Activated T-cell treated with anti-CD3 and anti-CD28 coated beads for 24 hours (primary cell): ENCODE measurements at regions not wholly inside any gene's neighbourhood (a gene's known extent, or its start where the extent isn't known, plus 50 kb on each side); places are given as distances from the start of the nearest gene placed in this dataset.

ENCODE experiments used
- DNase-seq: peaks from one replicate; pipeline ENCODE4 v3.0.0-alpha.2; 2020; ENCODE audit warnings: low read depth

DNA sequence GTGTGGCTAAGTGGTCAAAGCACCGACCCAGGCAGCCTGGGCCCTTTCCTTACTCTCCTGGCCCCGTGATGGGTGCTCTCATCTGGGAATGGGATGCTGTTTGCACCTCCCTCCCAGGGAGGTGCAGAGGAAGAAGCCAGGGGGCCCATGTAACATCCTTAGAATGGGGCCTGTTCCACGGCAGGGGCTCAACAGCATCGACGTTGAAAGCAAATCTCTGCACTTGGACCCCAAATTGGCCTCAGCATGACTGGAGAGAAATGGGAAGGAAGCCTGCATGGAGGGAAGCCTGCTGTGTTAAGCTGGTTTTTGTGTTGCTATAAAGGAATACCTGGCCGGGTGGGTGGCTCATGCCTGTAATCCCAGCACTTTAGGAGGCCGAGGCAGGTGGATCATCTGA is 1288.4 kb downstream of the TBC1D22A start:
- DNase-seq, result no peak

GRCh38 chr22:48049116-48049515 is 1286.7 kb downstream of the TBC1D22A start:
- DNase-seq, result no peak

DNA sequence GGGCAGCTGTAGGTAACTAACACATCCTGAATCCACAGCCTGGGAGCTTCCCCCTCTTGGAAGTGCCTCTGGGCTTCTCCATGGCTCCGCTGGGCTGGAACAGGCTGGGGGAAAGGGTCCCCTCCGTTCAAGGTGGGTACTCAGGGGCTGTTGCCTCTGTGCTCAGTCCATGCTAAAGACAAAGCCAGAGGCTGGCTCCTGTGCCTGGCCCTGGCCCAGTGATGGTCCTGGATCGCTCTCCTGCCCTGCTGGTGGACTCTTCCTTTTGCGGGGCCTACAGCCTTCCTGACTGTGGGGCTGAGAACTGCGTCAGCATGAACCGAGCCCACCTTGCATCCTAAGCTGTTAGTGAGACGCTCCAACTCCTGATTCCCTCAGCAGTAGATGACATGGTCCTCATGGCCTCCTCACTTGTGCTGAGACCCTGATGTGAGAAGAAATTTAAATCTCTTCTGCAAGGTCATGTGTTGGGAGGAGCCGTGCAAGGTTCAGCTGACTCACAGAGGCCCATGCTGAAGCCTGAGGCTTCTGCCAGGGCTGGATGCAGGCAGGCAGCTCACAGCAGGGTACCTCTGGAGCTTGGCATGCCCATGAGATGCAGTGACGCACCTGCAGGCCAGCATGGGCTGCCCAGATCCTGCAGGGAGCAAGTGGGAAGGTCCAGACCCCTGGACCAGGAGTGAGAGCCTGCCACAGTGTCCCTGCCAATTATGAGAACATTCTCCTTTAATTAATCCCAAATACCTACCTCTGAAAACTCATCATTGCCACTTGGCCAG is 1285.5 kb downstream of the TBC1D22A start:
- DNase-seq, result no peak

DNA sequence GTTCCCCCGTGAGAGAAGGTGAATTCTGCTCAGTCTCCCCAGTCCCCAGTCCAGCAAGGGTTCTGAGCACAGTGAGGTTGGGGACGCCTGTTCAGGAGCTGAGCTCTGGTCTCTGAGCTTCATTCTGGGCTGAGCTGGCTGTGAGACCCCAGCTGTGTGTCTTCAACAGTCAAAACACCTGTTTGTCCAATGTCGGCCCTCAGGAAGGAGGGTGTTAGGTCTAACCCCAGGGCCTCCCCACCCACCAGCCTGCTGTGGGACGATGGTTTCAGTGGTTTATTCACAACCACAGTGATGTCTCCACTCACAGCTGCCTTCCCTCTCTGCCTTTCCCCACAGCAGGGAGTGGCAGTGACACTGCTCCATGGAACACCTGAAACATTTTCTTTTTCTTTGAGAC is 1282.9 kb downstream of the TBC1D22A start:
- DNase-seq, result no peak

DNA sequence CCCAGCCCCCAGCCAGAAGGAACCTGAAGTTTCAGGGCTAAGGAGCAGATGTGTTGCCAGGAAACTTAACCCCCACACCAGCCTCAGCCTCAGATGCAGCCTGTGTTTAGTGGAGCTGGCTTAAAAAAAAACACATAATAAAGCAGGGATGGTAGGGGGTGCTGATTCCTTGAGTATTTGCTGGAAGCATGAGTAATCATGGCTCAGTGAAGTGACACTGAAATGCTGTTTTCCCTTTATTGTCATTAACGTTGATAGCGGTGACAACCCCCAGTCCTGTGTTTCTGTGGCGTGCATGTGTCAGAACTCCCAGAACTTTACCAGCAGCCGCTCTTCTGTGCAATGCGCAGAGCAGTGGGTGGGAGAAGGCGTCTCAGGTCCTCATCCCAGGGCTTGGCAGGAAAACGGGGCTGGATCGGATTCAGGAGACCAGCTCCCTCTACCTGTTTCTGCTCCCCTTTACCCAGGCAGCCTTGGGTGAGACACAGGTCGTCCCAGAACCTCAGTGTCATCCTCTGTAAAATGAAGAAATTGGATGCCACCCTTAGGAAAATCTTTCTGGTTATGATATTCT is 1282.1 kb downstream of the TBC1D22A start:
- no peak for DNase-seq

DNA sequence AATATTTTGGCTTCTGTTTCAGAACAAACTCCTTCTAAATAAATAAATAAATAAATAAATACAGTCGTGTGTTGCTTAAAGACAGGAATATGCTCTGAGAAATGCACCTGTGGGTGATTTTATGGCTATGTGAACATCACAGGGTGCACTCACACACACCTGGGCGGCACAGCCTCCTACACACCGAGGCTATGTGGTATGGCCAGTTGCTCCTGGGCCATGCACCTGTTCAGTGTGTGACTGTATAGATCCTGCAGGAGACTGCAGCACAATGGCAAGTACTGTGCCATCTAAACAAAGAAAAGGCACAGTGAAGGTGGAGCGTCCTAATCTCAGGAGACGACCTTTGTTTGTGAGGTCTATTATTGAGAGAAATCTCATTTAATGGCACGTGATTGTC is 1281.1 kb downstream of the TBC1D22A start:
- no peak for DNase-seq

GRCh38 chr22:48042621-48043395 is 1280.4 kb downstream of the TBC1D22A start:
- DNase-seq, result no peak

GRCh38 chr22:48039326-48039725 is 1276.9 kb downstream of the TBC1D22A start:
- DNase-seq, result no peak

DNA sequence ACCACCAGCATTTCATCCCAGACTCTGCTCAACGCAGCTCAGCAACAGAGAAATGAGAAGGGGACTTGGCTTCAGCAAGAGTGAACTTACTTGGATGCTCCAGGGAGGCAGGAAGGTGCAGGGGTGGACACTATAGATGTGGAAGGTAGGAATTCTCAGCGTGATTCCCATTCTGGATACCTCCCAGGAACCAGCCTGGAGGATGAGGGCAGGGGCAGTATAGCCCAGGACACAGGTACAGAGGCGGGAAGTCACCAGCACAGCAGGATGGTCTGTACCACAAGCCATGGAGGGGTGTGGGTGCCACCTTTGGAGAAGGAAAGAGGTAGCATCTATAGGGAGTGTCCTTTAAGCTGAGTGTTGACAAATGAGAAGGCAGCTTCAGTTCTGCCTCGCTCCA is 1275.2 kb downstream of the TBC1D22A start:
- DNase-seq, result no peak

DNA sequence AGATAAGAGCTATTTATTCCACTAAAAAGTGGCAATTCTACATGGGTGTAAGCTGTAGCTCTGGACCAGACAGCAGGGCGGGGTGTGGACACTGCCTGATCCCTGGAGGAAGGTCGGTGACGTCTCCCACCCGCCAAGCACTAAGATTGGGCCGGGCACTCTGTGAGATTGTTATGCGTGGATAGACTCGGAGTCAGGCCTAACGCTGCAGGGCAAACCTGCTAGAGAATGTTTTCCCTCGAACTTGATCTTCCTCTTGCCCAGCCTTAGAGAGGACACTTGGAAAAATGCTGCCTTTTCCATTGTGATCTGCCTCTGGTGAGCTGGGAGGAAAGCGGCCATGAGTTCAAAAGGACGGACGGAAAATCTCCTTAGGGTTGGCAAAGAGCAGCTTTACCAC is 1273.4 kb downstream of the TBC1D22A start:
- DNase-seq, result no peak

DNA sequence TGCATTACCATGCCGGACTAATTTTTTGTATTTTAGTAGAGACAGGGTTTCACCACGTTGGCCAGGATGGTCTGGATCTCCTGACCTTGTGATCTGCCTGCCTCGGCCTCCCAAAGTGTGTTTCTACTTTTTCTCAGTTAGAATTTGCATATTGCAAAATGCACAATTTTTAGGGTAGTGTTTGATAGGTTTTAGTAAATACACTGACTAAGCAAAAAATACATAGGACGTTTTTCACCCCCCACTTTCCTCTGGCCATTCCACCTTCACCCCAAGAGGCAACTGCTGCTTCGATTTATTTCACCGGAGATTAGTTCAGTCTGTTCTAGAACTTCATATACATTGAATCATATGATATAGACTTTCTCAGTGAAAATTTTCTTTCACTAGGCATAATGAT is 1269.1 kb downstream of the TBC1D22A start:
- no peak for DNase-seq

DNA sequence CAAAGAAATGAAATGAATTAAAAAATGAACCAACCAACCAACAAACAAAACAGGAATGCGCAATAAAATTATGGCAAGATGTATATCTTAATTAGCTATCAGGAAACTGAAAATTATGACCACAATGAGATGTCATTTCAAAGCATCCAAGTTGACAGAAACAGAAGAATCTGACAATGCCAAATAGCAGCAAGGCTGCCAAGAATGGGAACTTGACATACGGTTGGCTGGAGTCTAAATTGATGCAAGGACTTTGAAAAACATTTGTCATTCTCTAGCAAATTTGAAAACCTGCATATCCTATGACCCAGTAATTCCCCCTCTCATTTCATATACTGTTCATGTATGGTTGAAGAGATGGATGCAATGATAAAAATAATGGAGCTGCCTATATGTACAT is 1262.6 kb downstream of the TBC1D22A start:
- DNase-seq, result no peak

DNA sequence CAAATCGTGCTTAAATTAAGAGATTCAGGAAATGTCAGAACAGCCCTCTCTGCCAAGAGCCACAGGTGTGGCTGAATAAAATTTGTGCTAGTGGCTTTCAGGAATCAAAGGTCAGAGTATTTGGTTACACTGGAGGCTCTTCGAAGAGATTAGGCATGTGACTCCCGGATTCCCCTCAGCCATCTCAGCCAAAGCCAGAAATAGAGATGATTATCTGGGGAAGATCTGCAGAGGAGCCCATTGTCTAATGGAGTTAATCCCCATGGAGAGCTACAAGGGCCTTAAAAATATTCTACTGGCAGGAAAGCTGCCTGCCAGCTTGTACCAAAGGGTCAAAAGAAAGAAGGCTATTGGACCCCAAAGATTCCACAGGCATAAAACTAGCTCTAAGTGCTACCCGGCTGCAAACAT is 1259.5 kb downstream of the TBC1D22A start:
- no peak for DNase-seq

DNA sequence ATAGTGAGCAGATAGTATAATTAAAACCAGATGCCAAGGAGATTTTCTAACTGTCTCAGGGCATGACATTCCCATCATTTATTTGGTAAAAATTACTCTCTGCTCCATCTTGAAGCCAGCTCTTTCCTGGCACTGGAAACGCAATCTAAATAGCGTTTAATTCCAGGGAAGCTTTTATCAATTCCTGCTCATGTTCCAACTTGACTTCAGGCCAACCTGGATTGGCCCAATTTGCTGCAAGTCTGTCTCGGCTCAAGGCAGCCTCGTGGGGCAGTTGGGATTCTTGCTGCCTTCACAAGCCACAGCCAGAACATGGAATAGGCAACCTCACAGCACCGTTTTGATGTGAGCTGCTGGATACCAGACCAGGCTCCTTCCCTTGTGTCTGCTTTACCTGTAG is 1255.9 kb downstream of the TBC1D22A start:
- no peak for DNase-seq

GRCh38 chr22:48015701-48016100 is 1253.3 kb downstream of the TBC1D22A start:
- no peak for DNase-seq

GRCh38 chr22:48004936-48005335 is 1242.5 kb downstream of the TBC1D22A start:
- no peak for DNase-seq

DNA sequence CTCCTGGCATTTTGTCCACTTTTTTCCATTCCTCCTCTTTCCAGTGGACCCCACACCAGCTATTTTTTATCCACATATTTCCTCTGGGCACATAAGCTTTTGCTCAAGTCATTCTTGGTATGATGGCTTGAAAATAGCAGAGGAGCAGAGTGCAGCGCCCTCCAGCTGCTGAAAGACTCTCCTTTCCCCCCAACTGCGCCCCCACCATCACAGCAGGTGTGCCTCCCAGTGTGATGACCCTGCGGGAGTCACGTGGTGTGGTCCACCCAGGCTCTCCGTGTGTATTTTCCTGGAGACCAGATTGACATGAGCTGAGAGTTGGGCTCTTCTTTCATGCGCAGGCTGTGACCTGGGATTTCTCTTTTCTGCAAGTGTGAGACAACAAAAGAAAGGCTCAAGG is 1241.6 kb downstream of the TBC1D22A start:
- DNase-seq, result no peak

DNA sequence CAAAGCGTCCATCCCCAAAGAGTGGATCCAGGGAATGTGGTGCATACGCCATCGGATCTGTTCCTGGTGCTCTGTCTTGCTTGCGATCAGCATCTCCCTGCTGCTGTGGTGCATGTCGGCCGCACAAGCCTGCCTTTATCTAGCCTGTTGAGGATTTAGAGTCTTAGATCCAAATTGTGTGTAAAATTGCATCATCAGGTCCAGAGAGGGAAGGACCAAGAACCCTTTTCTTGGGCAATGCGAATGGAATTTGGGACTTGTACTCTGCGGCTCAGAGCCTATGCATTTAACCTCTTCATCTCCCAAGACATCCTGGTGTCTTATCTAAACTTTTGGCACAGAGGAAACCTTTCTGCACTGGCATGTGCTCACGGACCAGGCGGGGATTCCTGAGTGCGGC is 1238.7 kb downstream of the TBC1D22A start:
- no peak for DNase-seq

DNA sequence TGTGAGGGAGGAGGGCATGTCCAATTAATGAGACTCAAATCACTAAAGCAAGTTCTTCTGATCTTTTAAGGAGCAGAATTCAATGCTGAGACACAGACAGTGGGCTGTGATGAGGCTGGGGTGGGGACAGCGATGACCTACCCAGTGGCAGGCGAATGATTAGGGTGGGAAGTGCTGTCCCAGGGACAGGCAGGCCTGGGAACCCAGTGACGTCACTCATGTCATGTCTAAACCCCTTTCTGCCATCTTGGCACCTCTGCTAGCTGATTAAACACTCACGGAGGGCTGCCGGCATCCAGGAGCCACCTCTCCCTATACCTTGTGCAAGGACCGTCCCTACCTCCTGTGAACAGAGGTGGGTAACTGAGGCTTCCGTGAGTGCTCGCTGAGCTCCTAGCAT is 1235.2 kb downstream of the TBC1D22A start:
- DNase-seq, result no peak

DNA sequence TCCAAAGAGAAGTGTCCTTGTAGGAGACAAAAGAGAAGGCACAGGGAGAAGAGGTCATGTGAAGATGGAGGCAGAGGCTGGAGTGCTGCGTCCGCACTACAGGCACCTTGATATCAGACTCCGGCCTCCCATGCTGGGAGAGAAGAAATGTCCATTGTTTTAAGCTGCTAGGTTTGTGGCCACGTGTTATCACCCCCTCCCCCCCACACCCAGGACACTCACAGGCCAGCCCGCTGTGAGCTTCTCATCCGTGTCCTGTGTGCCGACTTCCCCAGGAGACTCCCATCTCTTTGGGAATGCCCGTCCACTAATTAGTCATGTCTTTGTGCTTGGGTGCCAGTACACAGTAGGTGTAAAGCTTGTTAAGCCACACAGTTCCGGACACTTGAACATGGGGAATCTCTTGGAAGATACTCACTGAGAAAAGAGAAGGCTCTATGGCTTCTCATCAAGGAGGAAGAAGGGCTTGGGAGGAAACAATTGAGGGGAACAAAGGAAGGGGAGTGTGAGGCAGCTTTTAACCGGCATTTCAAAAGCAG is 1234.7 kb downstream of the TBC1D22A start:
- no peak for DNase-seq

DNA sequence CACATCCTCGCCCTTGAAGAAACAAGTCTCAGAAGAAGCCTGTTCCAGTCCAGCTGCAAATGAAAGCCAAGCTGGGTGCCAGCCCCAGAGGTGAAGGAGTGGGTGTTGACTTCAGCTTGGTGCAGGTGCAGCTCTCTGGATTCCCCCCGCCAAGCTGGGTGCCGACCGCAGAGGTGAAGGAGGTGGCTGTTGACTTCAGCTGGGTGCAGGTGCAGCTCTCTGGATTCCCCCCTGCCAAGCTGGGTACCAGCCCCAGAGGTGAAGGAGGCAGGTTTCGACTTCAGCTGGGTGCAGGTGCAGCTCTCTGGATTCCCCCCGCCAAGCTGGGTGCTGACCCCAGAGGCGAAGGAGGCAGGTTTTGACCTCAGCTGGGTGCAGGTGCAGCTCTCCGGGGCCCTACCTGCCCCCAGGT is 1234.0 kb downstream of the TBC1D22A start:
- DNase-seq, result no peak

DNA sequence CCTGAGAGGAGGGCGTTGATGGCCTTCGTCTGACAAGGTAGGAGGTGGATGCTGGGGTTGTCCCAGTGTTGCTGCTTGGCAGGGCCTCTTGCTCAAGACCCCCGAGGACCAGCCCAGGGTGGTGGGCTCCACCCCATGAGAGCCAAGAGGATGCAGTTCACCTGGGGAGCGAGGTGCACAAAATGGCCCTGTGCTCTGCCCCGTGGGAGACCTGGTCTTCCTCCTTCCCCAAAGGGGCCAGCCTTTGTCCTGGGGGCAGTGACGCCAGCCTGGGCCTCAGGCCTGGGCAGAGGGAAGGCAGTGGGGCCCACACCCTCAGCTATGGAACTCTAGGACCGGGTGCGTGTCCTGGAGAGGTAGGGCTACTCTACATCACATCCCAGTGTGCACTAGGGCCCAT is 1233.3 kb downstream of the TBC1D22A start:
- DNase-seq, result no peak

- no peak for DNase-seq
Observed at GRCh38 chr22:47995264-47995627, 1232.8 kb downstream of the TBC1D22A start.
